ENCODE measurements at regions not wholly inside any gene's neighbourhood (a gene's known extent, or its start where the extent isn't known, plus 50 kb on each side); places are given as distances from the start of the nearest gene placed in this dataset.

GRCh38 chr10:36765782-36766414 lies 359.5 kb upstream of the ANKRD30A start:
- TF ChIP-seq CTCF (IDR thresholded peaks at IDR 0.05): no peak
- Histone ChIP-seq H3K4me3 (ENCODE audit: low read depth, low read length) (no peak overlapping the region), H3K4me2 (ENCODE audit: low read length) (no peak overlapping the region), H3K9ac (no peak overlapping the region), H3K9me3 (ENCODE audit: control insufficient read depth, low read length) (no peaks in the 10 kb centered on the region), H3K4me1 (no peaks in the 10 kb centered on the region), H2AFZ (no peak overlapping the region), H3K27ac (no peak overlapping the region), H3K27me3 (ENCODE audit: control insufficient read depth, insufficient read depth, low read length) (no peaks in the 10 kb centered on the region), H3K79me2 (no peaks in the 10 kb centered on the region), H3K36me3 (ENCODE audit: control insufficient read depth, insufficient read depth, low read length) (no peaks in the 10 kb centered on the region)

- Histone ChIP-seq H3K4me2 (ENCODE audit: low read length) (no peak overlapping the region), H2AFZ (no peak overlapping the region), H3K4me1 (no peaks in the 10 kb centered on the region), H3K27me3 (ENCODE audit: control insufficient read depth, insufficient read depth, low read length) (no peaks in the 10 kb centered on the region), H3K4me3 (ENCODE audit: low read depth, low read length) (no peak overlapping the region), H3K79me2 (no peaks in the 10 kb centered on the region), H3K36me3 (ENCODE audit: control insufficient read depth, insufficient read depth, low read length) (no peaks in the 10 kb centered on the region), H3K9me3 (ENCODE audit: control insufficient read depth, low read length) (no peaks in the 10 kb centered on the region), H3K27ac (no peak overlapping the region), H3K9ac (no peak overlapping the region)
- TF ChIP-seq CTCF (IDR thresholded peaks at IDR 0.05): no peak
Observed at GRCh38 chr10:36764823-36765222, 360.6 kb upstream of the ANKRD30A start.

GRCh38 chr10:36761121-36761520 lies 364.3 kb upstream of the ANKRD30A start:
- Histone ChIP-seq H3K4me3 (ENCODE audit: low read depth, low read length) (no peak overlapping the region), H3K27ac (no peak overlapping the region), H3K4me2 (ENCODE audit: low read length) (no peak overlapping the region), H3K36me3 (ENCODE audit: control insufficient read depth, insufficient read depth, low read length) (no peaks in the 10 kb centered on the region), H3K79me2 (no peaks in the 10 kb centered on the region), H2AFZ (no peak overlapping the region), H3K9ac (no peak overlapping the region), H3K27me3 (ENCODE audit: control insufficient read depth, insufficient read depth, low read length) (no peaks in the 10 kb centered on the region), H3K9me3 (ENCODE audit: control insufficient read depth, low read length) (no peaks in the 10 kb centered on the region), H3K4me1 (no peaks in the 10 kb centered on the region)
- TF ChIP-seq CTCF (IDR thresholded peaks at IDR 0.05): no peak

GRCh38 chr10:36759141-36759805 lies 366.1 kb upstream of the ANKRD30A start:
- no peak overlapping the region for H3K9ac ChIP-seq
- H3K27ac ChIP-seq: no peak overlapping the region
- no peaks in the 10 kb centered on the region for H3K36me3 ChIP-seq (ENCODE audit: control insufficient read depth, insufficient read depth, low read length)
- H3K4me2 ChIP-seq (ENCODE audit: low read length): no peak overlapping the region
- no peak overlapping the region for H2AFZ ChIP-seq
- no peaks in the 10 kb centered on the region for H3K9me3 ChIP-seq (ENCODE audit: control insufficient read depth, low read length)
- no peak overlapping the region for H3K4me3 ChIP-seq (ENCODE audit: low read depth, low read length)
- H3K27me3 ChIP-seq (ENCODE audit: control insufficient read depth, insufficient read depth, low read length): no peaks in the 10 kb centered on the region
- no peaks in the 10 kb centered on the region for H3K79me2 ChIP-seq
- no peaks in the 10 kb centered on the region for H3K4me1 ChIP-seq
- TF ChIP-seq CTCF (IDR thresholded peaks at IDR 0.05): no peak

All from parathyroid adenoma (tissue), 2 donors.